GM10248 (cell line): ENCODE measurements at regions not wholly inside any gene's neighbourhood (a gene's known extent, or its start where the extent isn't known, plus 50 kb on each side); places are given as distances from the start of the nearest gene placed in this dataset.

Source experiments
- CTCF ChIA-PET: fragments of 300-600 bp; sonication (Branson Sonifier 250); formaldehyde crosslinking; extraction: SDS; loops from one replicate; lab custom pipeline; 2021; ENCODE audit warnings: antibody characterized with exemption; lab: Yijun Ruan, JAX
- POLR2A ChIA-PET: fragments of 350-650 bp; sonication (Branson Sonifier 250); formaldehyde crosslinking; extraction: SDS; loops from one replicate; lab custom pipeline; 2020; ENCODE audit warnings: antibody characterized with exemption; lab: Yijun Ruan, JAX
- DNase-seq: peaks from one replicate; pipeline ENCODE4 v3.0.0; 2012; ENCODE audit errors: extremely low spot score
- TF ChIP-seq, protein P1 (sequence below): IDR thresholded peaks from 2 replicates; pipeline ENCODE4 v1.5.1; 2012; ENCODE audit warnings: mild to moderate bottlenecking, low read depth; ENCODE audit errors: extremely low read depth, missing control alignments, control extremely low read depth

DNA sequence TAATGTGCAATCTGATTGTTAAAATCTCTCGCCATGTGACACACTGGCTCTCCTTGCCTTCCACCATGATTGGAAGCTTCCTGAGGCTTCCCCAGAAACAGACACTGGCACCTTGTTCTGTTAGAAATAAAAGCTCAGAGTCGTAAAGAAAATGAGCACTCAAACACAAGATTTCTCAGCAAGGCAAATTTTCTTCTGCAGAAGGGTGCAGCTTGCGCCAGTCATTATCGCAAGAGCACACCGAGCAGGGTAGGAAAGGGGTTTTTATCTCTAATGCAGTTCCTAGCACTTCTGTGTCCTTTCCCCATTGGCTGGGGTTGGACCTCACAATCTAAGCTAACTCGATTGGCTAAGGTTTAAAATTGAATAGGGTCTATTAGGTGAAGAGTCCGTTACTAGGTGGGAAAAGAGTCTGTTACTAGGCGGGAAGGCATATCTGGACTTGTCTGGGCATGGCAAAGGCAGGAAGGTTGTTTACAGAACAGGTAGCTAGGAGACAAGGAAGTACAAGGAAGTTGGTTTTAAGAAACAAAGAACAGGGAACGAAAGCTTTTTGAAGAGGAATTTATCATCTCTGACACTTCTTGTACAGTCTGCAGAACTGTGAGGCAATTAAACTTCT, 62.6 kb upstream of the BICD1 start:
- CTCF ChIA-PET = interaction anchor here (0.8 to 1.1 kb wide), 2 partner anchors 9 to 12 kb away, joined by 3 to 4 read pairs; no protein-coding TSS in a partner anchor
- no peak for DNase-seq

DNA sequence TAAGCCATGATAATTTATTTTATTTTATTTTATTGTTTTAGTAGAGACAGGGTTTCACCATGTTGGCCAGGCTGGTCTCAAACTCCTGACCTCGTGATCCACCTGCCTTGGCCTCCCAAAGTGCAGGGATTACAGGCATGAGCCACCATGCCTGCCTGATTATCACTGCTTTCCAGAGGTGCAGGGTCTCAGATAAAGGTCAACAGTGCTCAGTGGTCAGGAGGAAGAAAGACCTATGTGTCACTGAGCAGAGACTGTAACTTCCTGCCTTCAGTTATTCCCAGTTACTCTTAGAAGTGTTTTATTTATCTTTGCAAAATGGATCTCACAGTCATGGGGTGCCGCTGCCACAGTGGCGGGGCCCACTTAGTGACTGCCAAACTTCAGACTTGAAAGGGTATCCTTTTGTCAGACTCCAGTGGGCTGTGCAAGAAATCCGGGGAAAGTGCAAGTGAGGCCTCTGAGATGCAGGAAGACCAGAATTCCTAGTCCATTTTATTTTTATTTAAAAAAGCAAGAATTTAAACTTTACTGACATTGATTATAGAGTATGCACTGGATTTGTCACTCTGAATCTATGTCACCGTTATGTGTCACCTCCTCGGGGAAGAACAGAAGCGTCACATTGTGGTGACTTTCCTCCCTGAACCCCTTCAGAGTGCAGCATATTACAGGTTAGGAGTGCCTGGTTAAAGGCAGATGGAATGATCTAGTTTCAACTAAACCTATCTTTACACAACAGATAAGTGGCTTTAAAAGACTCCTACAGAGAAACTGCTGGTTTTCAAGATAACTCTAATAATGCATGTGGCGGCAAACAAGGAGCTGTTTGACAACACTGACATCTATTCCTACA, 59.1 kb upstream of the BICD1 start:
- no peak for DNase-seq
- ChIA-PET POLR2A (no interaction called here), CTCF (interaction anchor here (3.8 kb wide), 1 partner anchor 13 kb away, joined by 17 read pairs; no protein-coding TSS in a partner anchor)
- TF ChIP-seq, protein P1, sequence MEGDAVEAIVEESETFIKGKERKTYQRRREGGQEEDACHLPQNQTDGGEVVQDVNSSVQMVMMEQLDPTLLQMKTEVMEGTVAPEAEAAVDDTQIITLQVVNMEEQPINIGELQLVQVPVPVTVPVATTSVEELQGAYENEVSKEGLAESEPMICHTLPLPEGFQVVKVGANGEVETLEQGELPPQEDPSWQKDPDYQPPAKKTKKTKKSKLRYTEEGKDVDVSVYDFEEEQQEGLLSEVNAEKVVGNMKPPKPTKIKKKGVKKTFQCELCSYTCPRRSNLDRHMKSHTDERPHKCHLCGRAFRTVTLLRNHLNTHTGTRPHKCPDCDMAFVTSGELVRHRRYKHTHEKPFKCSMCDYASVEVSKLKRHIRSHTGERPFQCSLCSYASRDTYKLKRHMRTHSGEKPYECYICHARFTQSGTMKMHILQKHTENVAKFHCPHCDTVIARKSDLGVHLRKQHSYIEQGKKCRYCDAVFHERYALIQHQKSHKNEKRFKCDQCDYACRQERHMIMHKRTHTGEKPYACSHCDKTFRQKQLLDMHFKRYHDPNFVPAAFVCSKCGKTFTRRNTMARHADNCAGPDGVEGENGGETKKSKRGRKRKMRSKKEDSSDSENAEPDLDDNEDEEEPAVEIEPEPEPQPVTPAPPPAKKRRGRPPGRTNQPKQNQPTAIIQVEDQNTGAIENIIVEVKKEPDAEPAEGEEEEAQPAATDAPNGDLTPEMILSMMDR = no peak

More for the DNA sequence above, 62.6 kb upstream of the BICD1 start:
- POLR2A ChIA-PET = no interaction called here
- TF ChIP-seq, protein P1 = no peak

DNA sequence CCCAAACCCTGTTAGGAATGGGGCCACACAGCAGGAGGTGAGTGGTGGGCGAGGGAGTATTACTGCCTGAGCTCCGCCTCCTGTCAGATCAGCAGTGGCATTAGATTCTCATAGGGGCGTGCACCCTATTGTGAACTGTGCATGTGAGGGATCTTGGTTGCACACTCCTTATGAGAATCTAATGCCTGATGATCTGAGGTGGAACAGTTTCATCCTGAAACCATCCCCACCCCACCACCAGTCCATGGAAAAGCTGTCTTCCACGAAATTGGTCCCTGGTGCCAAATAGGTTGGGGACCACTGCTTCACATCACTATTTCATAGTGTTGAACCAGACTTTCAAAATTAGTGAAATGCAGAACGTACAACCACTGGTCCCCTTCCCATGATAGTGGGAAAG, 57.9 kb upstream of the BICD1 start:
- ChIA-PET POLR2A (no interaction called here), CTCF (interaction anchor here (3.8 kb wide), 1 partner anchor 12 kb away, joined by 17 read pairs; no protein-coding TSS in a partner anchor)
- TF ChIP-seq, protein P1 = no peak
- DNase-seq = no peak

DNA sequence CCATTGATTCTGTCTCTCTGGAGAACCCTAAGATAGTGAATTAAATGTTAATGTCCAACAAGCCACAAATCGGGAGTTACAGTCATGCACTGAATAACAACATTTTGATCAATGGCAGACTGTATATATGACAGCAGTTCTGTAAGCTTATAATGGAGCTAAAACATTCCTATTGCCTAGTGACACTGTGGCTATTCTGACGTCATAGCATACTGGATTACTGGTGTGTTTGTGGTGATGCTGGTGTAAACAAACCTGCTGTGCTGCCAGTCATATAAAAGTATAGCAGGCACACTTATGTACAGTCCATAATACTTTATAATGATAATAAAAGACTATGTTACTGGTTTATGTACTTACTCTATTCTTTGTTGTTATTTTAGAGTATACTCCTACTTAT, 56.7 kb upstream of the BICD1 start:
- no peak for DNase-seq
- ChIA-PET CTCF (interaction anchor here (1.9 to 3.8 kb wide), 2 partner anchors 11 to 397 kb away, joined by 4 to 17 read pairs; no protein-coding TSS in a partner anchor), POLR2A (no interaction called here)
- TF ChIP-seq, protein P1 = no peak

DNA sequence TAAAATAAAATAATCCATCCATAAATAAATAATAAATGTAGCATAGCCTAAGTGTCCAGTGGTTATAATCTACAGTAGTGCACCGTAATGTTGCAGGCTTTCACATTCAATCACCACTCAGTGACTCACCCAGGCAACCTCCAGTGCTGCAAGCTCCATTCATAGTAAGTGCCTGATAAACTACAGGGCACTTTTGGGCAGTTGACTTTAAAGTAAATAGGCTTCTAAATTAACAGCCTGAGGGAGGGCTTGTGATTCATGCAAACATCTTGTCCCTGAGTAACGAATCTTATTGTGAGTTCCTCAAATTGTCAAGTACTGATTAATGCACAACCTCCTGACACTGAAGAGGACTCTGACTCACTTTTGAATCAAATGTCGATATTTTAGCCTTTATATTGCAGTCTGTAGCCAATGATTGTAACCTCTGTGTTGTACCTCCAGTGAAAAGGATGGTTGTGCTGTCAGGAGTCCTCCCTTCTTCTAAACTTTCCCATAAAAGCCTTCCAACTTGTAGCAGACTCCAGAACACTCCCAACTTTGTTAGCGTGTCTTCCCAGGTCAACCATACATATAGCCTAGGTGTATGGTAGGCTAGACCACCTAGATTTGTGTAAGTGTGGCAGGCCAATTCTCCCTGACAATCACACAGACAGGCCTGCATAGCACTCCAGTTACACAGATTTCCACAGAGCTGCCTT, 55.0 kb upstream of the BICD1 start:
- CTCF ChIA-PET = interaction anchor here (0.9 to 3.8 kb wide), 4 partner anchors 9 to 260 kb away, joined by 3 to 17 read pairs (median 5); no protein-coding TSS in a partner anchor
- DNase-seq = no peak

More for the DNA sequence above, 55.0 kb upstream of the BICD1 start:
- POLR2A ChIA-PET = interaction anchor here (0.5 kb wide), 1 partner anchor 294 kb away, joined by 3 read pairs; no protein-coding TSS in a partner anchor
- TF ChIP-seq, protein P1 = no peak
